Activated CD8-positive, alpha-beta memory T cell treated with anti-CD3 and anti-CD28 coated beads, Interleukin-2, amount 10 ng/mL, durations not matched to agents 7 days and 5 days (primary cell): ENCODE measurements at regions not wholly inside any gene's neighbourhood (a gene's known extent, or its start where the extent isn't known, plus 50 kb on each side); places are given as distances from the start of the nearest gene placed in this dataset.
A peak's percentile ranks its signal among the peaks of the same experiment; 100 is the strongest.

ENCODE experiments used
- ATAC-seq: fragments of 150-1000 bp; cut with Tn5 transposase; one replicate; pipeline ENCODE4 v1.10.0; 2021; ENCODE audit warnings: moderate library complexity
- CTCF ChIA-PET: fragments of 350-600 bp; sonication (Branson Sonifier 250); formaldehyde crosslinking; loops from one replicate; lab custom pipeline; 2021; ENCODE audit warnings: antibody characterized with exemption; lab: Charles Lee
- DNase-seq: peaks from one replicate; pipeline ENCODE4 v3.0.0-alpha.2; 2020
- H3K27ac Mint-ChIP-seq: one replicate; pipeline ENCODE4 v1.8.0; 2021; ENCODE audit warnings: mild to moderate bottlenecking, mixed read lengths
- H3K27me3 Mint-ChIP-seq: one replicate; pipeline ENCODE4 v1.8.0; 2021; ENCODE audit warnings: mixed read lengths
- H3K36me3 Mint-ChIP-seq: one replicate; pipeline ENCODE4 v1.8.0; 2021; ENCODE audit warnings: mild to moderate bottlenecking, mixed read lengths
- H3K4me1 Mint-ChIP-seq: one replicate; pipeline ENCODE4 v1.8.0; 2021; ENCODE audit warnings: mixed read lengths
- H3K4me3 Mint-ChIP-seq: one replicate; pipeline ENCODE4 v1.8.0; 2021; ENCODE audit warnings: mild to moderate bottlenecking, moderate library complexity, mixed read lengths
- H3K9me3 Mint-ChIP-seq: one replicate; pipeline ENCODE4 v1.8.0; 2022; ENCODE audit warnings: low read depth, mixed read lengths

DNA sequence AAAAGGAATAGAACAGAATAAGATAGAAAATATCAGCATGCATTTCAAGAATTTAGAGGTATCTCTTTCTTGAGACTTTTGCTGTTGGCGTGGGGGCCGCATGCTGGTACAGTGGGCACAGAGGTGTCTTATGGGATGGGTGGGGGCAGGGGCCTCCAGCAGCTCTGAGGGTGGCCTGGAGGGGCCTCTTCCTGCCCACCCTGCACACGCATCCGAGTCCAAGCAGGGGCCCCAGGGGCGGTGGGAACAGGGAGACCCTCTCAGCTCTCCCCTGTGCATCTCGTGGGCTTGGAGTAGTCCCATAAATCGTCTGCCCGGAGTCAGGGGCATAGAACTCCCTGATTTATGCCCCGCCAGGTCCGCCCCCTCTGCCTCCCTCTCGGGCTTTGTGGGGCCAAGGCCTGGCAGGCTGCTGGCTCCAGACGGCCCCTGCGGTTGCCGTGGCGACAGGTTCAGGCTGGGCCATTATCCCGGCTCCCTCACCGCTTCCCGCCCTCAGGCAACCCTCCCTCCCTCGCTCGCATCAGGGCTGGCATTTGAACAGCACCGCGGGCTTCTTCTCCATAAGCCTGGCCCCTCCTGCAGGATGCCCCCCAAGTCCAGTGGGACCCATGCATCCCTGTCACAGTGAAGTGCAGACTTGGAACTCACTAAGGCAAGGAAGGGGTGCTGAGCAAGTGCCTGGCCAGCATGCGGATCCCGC, 133.2 kb upstream of the ZBTB40 start:
- CTCF ChIA-PET = interaction anchor here (0.9 kb wide), 1 partner anchor 11 kb away, joined by 3 read pairs; no protein-coding TSS in a partner anchor
- Mint-ChIP-seq H3K27me3 (peaks cover 16% of the 10 kb centered on the region), H3K27ac (no peak overlapping the region), H3K4me1 (no peaks in the 10 kb centered on the region), H3K9me3 (no peaks in the 10 kb centered on the region), H3K4me3 (no peak overlapping the region), H3K36me3 (no peaks in the 10 kb centered on the region)
- no peak for ATAC-seq
- no peak for DNase-seq

DNA sequence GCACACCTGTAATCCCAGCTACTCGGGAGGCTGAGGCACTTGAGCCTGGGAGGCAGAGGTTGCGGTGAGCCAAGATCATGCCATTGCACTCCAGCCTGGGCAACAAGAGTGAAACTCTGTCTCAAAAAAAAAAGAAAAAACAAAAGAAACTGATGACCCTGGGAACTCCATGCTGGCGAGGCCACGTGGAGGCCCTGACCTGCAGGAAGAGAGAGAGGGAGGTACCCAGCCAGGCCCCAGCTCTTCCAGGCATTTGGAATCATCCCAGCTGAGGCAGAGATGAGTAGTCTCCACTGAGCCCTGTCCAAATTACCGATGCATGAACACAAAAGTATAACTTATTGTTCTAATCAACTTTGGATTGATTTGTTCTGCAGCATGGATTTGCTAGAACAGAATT, 132.0 kb upstream of the ZBTB40 start:
- H3K4me3 Mint-ChIP-seq = no peak overlapping the region
- no peak for DNase-seq
- no peaks in the 10 kb centered on the region for H3K9me3 Mint-ChIP-seq
- H3K27me3 Mint-ChIP-seq = peaks cover 16% of the 10 kb centered on the region
- H3K36me3 Mint-ChIP-seq = no peaks in the 10 kb centered on the region
- no peak for ATAC-seq
- CTCF ChIA-PET = interaction anchor here (1.9 kb wide), 1 partner anchor 96 kb away, joined by 5 read pairs; no protein-coding TSS in a partner anchor
- no peaks in the 10 kb centered on the region for H3K4me1 Mint-ChIP-seq
- H3K27ac Mint-ChIP-seq = no peak overlapping the region

DNA sequence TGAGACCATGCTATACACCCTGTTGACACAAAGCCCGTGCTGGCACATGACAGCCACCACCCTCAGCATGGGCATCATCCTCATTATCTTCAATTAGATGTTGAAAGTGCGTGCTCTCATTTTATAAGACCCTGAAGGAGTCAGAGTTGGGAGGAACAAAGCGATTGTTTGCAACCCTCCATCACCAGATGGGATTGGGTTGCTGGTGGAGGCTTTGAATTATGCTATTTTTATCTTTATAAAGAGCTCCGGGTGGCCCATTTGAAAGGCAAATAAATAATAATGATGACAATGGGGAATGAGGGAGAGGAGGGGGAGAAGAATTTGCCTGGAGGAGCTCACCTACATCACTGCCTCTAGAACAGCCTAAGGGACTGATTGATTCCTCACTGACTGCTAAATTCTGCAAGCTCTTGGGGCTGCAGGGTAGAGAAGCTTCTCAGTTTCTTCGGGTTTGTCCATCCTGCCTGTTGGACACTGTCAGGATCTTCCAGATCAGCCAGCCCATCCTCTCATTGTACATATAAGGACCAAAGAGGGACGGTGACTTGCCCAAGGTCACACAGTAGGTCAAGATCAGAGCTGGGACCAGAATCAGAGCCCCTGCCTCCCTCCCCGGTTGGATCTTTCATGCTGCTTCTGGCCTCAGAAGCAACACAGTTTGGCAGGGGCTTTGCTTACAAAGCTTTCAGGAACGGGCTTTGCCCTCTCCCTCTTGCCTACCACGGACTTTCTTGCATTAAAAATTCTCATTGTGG, 130.9 kb upstream of the ZBTB40 start:
- Mint-ChIP-seq H3K36me3 (no peaks in the 10 kb centered on the region), H3K9me3 (no peaks in the 10 kb centered on the region), H3K4me3 (no peak overlapping the region), H3K27me3 (peaks cover 16% of the 10 kb centered on the region), H3K4me1 (no peaks in the 10 kb centered on the region), H3K27ac (no peak overlapping the region)
- ATAC-seq (no peak), DNase-seq (no peak)
- CTCF ChIA-PET = interaction anchor here (1.9 kb wide), 1 partner anchor 95 kb away, joined by 5 read pairs; no protein-coding TSS in a partner anchor

DNA sequence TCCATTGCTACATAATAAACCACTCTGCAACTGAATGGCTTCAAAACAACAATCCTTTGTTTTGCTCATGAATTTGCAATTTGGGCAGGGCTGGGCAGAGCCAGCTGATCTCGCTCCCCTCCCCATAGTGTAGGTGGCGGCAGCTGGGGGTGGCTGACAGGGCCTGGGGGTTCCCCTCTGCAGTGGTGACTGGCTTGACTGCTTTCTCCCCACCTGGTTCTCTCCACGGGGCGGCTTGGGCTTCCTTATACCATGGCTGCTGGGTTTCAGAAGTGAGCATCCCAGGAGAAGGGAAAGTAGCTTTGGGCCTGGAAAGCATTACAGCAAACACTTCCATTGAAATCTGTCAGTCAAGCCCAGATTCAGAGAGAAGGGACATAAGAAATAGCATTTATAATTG, 129.7 kb upstream of the ZBTB40 start:
- CTCF ChIA-PET = no interaction called here

DNA sequence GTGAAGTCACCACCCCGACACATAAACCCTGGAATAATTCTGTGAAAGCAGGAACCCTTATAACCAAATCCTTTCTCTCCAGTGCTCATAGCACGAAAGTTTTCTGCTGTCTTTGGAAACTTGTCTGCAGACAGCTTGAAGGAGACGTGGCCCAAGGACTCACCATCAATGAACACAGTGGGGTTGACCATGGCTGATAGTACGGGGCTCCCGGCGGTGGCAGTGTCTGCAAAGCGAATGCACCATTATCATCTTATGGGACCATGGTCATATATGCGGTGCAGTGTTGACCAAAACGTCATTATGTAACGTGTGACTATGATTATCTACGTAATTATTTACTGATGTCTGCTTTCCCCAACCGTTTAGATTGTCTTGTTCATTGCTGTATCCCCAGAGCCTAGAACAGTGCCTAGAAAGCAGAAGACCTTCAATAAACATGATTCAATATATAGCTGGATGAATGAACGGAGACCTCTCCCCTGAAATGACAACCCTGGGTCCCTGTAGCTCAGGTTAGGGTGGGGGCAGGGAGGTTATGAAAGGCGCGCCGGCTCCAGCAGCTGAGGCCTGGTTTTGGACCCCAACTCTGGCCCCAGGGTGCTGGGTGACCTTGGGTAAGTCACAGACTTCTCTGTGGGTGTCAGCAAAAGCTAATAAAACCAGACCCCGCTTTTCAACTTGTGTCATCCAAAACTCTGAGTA, 128.4 kb upstream of the ZBTB40 start:
- no peaks in the 10 kb centered on the region for H3K36me3 Mint-ChIP-seq
- DNase-seq (no peak), ATAC-seq (no peak)
- CTCF ChIA-PET = no interaction called here
- no peak overlapping the region for H3K4me3 Mint-ChIP-seq
- H3K27ac Mint-ChIP-seq = no peak overlapping the region
- no peaks in the 10 kb centered on the region for H3K4me1 Mint-ChIP-seq
- peaks cover 11% of the 10 kb centered on the region for H3K27me3 Mint-ChIP-seq
- no peaks in the 10 kb centered on the region for H3K9me3 Mint-ChIP-seq

More for the DNA sequence above, 129.7 kb upstream of the ZBTB40 start:
- Mint-ChIP-seq H3K4me1 (no peaks in the 10 kb centered on the region), H3K27ac (no peak overlapping the region), H3K9me3 (no peaks in the 10 kb centered on the region), H3K27me3 (peaks cover 16% of the 10 kb centered on the region), H3K36me3 (no peaks in the 10 kb centered on the region), H3K4me3 (no peak overlapping the region)
- no peak for ATAC-seq
- DNase-seq = no peak

DNA sequence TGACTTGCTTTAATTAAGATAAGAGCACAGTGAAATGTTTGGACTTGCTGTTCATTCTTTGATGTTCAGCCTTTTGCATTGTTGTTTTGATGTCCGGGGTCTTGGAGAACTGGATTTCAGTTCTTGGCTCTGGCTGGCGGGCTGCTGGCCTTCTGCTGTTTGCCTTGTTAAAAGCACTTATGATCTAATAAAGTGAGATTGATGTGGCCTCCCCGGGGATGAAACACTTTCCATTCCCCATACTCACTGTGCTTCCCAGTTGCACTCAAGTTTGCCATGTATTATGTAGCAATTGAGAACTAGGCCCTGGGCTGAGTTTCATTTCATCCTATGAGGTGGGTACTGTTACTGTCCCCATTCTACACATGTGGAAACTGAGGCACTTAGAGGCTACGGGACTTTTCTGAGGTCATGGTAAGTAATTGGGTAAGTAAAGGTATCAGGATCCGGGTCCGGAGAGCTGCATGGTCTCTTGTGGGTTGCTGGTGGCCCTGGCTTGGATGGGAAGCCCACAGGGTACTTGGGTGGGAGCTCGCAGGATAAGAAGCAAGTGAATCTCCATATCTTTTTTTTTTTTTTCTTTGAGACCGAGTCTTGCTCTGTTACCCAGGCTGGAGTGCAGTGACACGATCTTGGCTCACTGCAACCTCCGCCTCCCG, 127.7 kb upstream of the ZBTB40 start:
- Mint-ChIP-seq H3K27ac (no peak overlapping the region), H3K4me1 (no peaks in the 10 kb centered on the region), H3K36me3 (no peaks in the 10 kb centered on the region), H3K4me3 (no peak overlapping the region), H3K27me3 (peaks cover 9% of the 10 kb centered on the region), H3K9me3 (no peaks in the 10 kb centered on the region)
- DNase-seq = no peak
- CTCF ChIA-PET = no interaction called here
- ATAC-seq = no peak

DNA sequence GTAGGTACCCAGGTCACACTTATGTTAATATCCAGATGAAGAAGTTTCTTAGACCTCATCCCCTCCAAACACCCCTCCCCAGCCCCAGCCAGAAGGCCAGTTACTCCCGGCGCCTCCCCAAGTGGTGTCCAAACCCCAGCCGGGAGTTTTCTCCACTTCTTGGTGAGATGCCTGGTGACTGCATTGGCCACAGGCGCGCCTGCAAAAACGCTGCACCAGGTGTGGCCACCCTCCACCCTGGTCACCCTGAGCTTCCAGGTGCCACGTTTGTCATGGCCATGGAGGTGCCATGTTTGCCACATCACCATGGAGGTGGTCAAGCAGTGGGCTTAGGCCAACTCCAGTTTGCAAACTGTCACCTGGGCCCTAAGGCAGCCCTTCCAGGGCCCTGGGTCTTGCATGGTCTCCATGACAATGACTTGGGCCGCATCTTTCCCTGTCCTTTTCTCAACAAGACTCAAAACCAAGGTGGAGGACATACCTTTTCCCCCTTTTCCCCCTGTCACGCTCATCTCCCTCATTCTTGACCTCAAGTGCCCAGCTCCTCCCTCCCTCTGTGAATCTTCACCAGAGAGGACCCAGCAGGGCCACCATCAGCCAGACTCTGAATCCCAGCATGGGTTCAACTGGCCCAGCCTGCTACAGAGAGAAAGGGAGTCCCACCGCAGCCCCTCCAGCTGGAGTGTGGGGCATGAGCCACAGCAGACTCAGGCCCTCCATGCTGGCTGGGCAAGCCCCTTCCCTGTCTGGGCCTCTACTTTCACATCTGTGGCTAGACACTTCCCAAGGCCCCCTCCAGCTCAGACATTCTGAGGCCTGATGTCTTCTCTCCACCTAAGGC, 125.9 kb upstream of the ZBTB40 start:
- CTCF ChIA-PET = no interaction called here
- no peaks in the 10 kb centered on the region for H3K9me3 Mint-ChIP-seq
- DNase-seq (peak; percentile 33), ATAC-seq (no peak)
- no peaks in the 10 kb centered on the region for H3K36me3 Mint-ChIP-seq
- H3K27me3 Mint-ChIP-seq = no peaks in the 10 kb centered on the region
- no peak overlapping the region for H3K4me3 Mint-ChIP-seq
- H3K4me1 Mint-ChIP-seq = no peaks in the 10 kb centered on the region
- no peak overlapping the region for H3K27ac Mint-ChIP-seq

DNA sequence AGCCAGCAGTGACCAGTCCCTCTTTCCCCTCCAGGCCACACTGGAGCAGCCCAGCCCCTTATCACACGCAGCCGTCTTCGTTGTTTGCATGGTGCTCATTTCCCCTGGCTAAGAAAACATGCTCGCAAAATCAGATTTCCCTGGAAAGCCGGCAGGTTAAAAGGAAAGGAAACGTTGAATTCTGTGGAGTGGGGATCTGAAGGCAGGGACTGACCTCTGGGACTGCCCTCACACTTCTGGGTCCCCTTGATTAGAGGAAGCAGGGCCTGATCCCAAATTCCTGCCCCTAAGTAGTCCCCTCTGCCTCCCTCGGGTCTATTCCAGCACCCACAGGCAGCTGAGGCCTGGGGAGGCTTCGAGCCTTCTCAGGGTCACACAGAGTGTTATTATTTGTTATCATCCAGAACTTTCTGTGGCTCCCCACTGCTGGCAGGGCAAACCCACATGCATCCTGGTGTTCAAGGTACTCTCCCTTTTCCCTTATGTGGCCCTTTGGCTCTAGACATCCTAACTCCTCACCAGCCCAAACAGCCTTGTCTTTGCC, 125.2 kb upstream of the ZBTB40 start:
- Mint-ChIP-seq H3K4me1 (no peaks in the 10 kb centered on the region), H3K9me3 (no peaks in the 10 kb centered on the region), H3K27ac (no peak overlapping the region), H3K4me3 (no peak overlapping the region), H3K36me3 (no peaks in the 10 kb centered on the region), H3K27me3 (no peaks in the 10 kb centered on the region)
- DNase-seq (no peak), ATAC-seq (no peak)
- CTCF ChIA-PET = no interaction called here

DNA sequence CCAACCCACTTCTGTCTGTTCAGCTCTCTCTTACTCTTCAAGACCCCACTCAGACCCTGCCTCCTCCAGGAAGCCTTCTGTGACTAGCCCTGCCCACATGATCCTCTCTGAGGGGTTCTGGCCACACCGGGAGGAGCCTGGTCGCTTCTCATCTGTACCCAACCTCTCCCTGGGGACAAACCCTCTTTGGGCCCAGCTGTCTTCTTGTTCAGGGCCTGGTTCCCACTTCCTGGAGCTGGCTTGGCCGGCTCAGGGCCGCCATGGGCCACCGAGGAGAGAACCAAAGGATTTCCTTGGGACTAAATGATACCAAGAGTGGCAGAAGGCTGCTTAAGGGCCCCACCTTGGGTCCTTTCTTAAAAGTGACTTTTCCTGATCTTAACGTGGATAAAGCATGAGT, 124.7 kb upstream of the ZBTB40 start:
- CTCF ChIA-PET = no interaction called here
- Mint-ChIP-seq H3K4me3 (no peak overlapping the region), H3K4me1 (no peaks in the 10 kb centered on the region), H3K27me3 (no peaks in the 10 kb centered on the region), H3K9me3 (no peaks in the 10 kb centered on the region), H3K27ac (no peak overlapping the region), H3K36me3 (no peaks in the 10 kb centered on the region)
- no peak for ATAC-seq
- no peak for DNase-seq

DNA sequence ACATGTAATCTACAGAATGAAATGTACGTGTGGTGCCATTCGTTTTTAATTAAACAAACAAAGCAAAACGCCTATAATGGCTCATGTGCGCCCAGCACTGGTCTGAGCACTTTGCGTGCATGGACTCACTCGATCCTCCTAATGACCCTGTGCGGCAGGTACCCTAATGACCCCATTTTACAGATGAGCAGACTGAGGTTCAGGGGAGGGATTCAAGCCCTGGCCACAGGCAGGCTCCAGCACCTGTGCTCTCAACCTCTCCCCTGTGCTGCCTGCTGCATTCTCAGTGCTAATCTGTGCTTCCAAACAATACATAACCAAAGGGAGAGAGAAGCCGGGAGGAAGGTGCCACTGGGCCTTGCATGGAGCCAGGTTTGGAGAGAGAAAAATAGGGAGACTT, 124.2 kb upstream of the ZBTB40 start:
- no peak for DNase-seq
- H3K9me3 Mint-ChIP-seq = no peaks in the 10 kb centered on the region
- ATAC-seq = no peak
- CTCF ChIA-PET = no interaction called here
- no peaks in the 10 kb centered on the region for H3K36me3 Mint-ChIP-seq
- H3K27me3 Mint-ChIP-seq = no peaks in the 10 kb centered on the region
- no peak overlapping the region for H3K27ac Mint-ChIP-seq
- H3K4me3 Mint-ChIP-seq = no peak overlapping the region
- H3K4me1 Mint-ChIP-seq = no peaks in the 10 kb centered on the region

DNA sequence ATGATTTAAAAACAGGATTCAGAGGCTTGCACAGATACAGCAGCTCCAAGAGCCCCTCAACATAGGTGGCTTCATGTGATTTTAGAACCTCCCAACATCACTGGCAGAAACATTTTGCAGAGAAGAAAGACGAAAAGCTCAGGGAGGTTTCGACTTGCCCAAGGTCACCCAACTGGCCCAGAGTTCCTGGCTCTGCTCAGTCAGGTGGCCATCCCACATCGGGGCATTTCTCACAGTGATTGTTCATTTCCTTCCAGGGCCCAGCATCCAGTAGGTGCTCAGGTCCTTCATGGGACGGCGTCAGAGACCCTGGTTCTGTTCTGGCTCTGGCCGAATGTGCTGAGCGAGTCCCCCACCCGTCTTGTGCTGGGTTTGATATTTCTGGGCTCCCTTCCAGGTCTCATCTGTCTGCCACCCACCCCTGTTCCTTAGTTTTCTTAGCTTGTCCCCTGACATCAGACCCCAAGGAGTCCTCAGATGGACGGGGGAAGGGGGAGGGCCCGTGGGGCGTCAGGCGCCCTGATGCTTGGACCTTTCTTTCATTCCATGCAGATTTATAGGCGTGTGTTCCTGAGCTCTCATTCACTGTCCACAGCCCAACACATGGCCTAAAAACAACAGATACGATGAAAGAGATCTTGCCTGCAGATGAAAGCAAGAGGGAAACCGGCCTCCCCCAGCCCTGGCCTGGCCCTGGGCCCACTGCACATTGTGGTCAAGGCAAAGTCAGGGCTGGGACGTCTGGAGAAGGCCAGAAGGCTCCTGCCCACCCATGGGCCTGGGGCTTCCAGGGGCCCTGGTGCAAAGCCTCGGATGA, 123.1 kb upstream of the ZBTB40 start:
- Mint-ChIP-seq H3K4me1 (no peaks in the 10 kb centered on the region), H3K27me3 (peaks cover 6% of the 10 kb centered on the region), H3K4me3 (no peak overlapping the region), H3K9me3 (no peaks in the 10 kb centered on the region), H3K36me3 (no peaks in the 10 kb centered on the region), H3K27ac (no peak overlapping the region)
- no peak for ATAC-seq
- no peak for DNase-seq
- CTCF ChIA-PET = interaction anchor here (1.6 kb wide), 1 partner anchor 88 kb away, joined by 4 read pairs; no protein-coding TSS in a partner anchor

DNA sequence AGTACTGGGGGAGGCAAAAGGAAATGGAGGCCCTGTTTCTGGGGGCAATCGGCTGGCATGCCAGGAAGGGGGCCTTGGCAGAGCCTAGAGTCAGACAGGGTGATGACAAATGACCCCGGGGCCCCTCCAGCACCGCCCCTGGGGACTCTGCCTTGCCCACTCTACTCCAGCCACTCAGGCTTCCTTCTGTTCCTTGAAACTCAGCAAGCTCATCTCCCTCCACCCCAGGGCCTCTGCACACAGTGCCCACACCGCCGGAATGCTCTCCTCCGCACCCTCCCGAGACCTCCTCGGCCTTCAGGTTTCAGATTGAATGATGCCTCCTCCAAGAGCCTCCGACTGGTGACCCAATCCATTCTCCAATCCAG, 122.5 kb upstream of the ZBTB40 start:
- Mint-ChIP-seq H3K4me1 (no peaks in the 10 kb centered on the region), H3K4me3 (no peak overlapping the region), H3K27ac (no peak overlapping the region), H3K9me3 (no peaks in the 10 kb centered on the region), H3K27me3 (peaks cover 11% of the 10 kb centered on the region), H3K36me3 (no peaks in the 10 kb centered on the region)
- CTCF ChIA-PET = interaction anchor here (1.0 to 1.6 kb wide), 2 partner anchors 11 to 87 kb away, joined by 3 to 4 read pairs; no protein-coding TSS in a partner anchor
- DNase-seq (no peak), ATAC-seq (no peak)
